ENCODE measurements at regions not wholly inside any gene's neighbourhood (a gene's known extent, or its start where the extent isn't known, plus 50 kb on each side); places are given as distances from the start of the nearest gene placed in this dataset.
A peak's percentile ranks its signal among the peaks of the same experiment; 100 is the strongest.

- no peak for TF ChIP-seq CTCF (IDR thresholded peaks at IDR 0.05; ENCODE audit: insufficient read depth, low read depth, low read length)
- no peak overlapping the region for H3K4me3 ChIP-seq (ENCODE audit: low read depth, low read length)
- DNase-seq (ENCODE audit: low read depth): no peak
Measured at GRCh38 chr10:47160261-47160908, 139.6 kb upstream of the GDF10 start.

GRCh38 chr10:47160967-47161366, 139.0 kb upstream of the GDF10 start:
- H3K4me3 ChIP-seq (ENCODE audit: low read depth, low read length): no peak overlapping the region
- TF ChIP-seq CTCF (IDR thresholded peaks at IDR 0.05; ENCODE audit: insufficient read depth, low read depth, low read length): no peak
- DNase-seq (ENCODE audit: low read depth): no peak

DNA sequence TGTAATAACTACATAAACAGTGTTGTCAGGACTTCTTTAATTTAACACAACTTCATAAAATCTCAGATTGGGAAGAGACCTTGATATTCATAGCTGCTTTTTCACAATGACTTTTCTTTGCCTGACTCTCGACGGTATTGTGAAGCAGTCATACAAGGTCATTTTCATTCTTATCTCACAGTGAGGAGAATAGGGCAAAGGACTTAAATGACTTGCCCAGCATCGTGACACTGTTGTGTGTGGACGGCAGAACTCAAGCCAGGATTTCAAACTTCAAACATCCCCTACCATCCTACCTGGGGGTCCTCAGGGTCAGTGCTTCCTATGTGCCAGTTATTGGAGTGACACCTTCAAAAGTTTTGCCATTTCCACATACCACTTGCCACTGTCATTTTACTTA, 138.5 kb upstream of the GDF10 start:
- no peak for TF ChIP-seq CTCF (IDR thresholded peaks at IDR 0.05; ENCODE audit: insufficient read depth, low read depth, low read length)
- H3K4me3 ChIP-seq (ENCODE audit: low read depth, low read length): no peak overlapping the region
- DNase-seq (ENCODE audit: low read depth): no peak

GRCh38 chr10:47164126-47164799, 135.7 kb upstream of the GDF10 start:
- no peak for TF ChIP-seq CTCF (IDR thresholded peaks at IDR 0.05; ENCODE audit: insufficient read depth, low read depth, low read length)
- DNase-seq (ENCODE audit: low read depth): peak; percentile 37
- H3K4me3 ChIP-seq (ENCODE audit: low read depth, low read length): no peak overlapping the region

GRCh38 chr10:47164800-47165128, 135.2 kb upstream of the GDF10 start:
- no peak for TF ChIP-seq CTCF (IDR thresholded peaks at IDR 0.05; ENCODE audit: insufficient read depth, low read depth, low read length)
- no peak for DNase-seq (ENCODE audit: low read depth)
- H3K4me3 ChIP-seq (ENCODE audit: low read depth, low read length): no peak overlapping the region

DNA sequence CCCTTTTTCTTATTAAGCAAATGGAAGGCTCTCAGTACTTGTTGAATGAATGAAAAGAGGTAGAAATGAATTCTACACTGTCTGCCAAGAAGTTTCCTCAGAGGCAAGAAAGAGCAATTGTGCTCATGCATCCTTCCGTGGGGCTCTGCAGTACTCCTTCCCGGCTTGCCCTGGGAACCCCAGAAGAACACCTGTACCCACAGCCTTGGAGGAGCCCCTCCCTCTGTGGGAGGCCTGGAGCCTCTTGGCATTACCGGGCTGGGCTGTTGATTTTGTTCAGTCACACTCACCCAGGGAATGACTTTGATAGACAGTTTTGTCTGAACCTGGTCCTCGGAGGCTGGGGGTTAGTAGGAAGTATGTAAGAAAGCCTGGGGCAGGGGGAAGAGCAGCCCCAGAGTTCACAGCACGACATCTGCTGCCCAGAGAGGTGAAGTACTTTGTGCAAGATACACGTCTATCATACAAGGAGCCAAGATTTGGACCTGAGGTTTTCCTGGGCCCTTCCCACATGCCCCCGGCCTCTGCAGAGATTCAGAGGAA, 134.8 kb upstream of the GDF10 start:
- no peak for DNase-seq (ENCODE audit: low read depth)
- H3K4me3 ChIP-seq (ENCODE audit: low read depth, low read length): no peak overlapping the region
- no peak for TF ChIP-seq CTCF (IDR thresholded peaks at IDR 0.05; ENCODE audit: insufficient read depth, low read depth, low read length)

Data from fibroblast of villous mesenchyme (primary cell).